GM23248 (cell line): ENCODE measurements at regions not wholly inside any gene's neighbourhood (a gene's known extent, or its start where the extent isn't known, plus 50 kb on each side); places are given as distances from the start of the nearest gene placed in this dataset.

ENCODE experiments used
- EZH2 ChIP-seq: fragments of 200-600 bp; sonication (generic); IDR thresholded peaks from 2 replicates; pipeline ENCODE4 v1.6.1; 2018; ENCODE audit warnings: antibody characterized with exemption, mild to moderate bottlenecking; ENCODE audit not compliant: insufficient read depth, poor library complexity, severe bottlenecking
- EZH2phosphoT487 ChIP-seq: fragments of 200-600 bp; sonication (generic); IDR thresholded peaks from 2 replicates; pipeline ENCODE4 v1.6.1; 2018; ENCODE audit warnings: antibody characterized with exemption, moderate library complexity, mild to moderate bottlenecking, low read depth; ENCODE audit not compliant: insufficient read depth

DNA sequence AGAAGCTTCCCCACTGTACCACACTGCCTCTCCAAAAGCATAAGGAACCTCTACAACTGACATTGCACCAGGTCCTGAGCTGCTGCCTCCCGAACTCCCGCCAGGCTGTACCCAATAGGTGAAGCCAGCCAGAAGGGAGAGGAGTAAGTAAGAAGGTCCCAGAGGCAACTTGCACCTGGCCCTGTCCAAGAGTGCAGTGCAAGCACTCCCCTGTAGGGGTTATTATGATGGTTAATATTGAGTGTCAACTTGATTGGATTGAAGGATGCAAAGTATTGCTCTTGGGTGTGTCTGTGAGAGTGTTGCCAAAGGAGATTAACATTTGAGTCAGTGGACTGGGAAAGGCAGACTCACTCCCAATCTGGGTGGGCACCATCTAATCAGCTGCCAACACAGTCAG lies 879.3 kb upstream of the SLIT2 start:
- TF ChIP-seq EZH2 (no peak), EZH2phosphoT487 (no peak)
